SH-SY5Y (cell line): ENCODE measurements at regions not wholly inside any gene's neighbourhood (a gene's known extent, or its start where the extent isn't known, plus 50 kb on each side); places are given as distances from the start of the nearest gene placed in this dataset.

ENCODE experiments used
- GATA2 ChIP-seq: IDR thresholded peaks from 2 replicates; pipeline ENCODE4 v1.6.1; 2011; ENCODE audit warnings: mild to moderate bottlenecking, low read depth, low read length
- GATA3 ChIP-seq: IDR thresholded peaks from 2 replicates; pipeline ENCODE4 v1.6.1; 2011; ENCODE audit warnings: low read depth, mild to moderate bottlenecking, low read length, moderate library complexity

DNA sequence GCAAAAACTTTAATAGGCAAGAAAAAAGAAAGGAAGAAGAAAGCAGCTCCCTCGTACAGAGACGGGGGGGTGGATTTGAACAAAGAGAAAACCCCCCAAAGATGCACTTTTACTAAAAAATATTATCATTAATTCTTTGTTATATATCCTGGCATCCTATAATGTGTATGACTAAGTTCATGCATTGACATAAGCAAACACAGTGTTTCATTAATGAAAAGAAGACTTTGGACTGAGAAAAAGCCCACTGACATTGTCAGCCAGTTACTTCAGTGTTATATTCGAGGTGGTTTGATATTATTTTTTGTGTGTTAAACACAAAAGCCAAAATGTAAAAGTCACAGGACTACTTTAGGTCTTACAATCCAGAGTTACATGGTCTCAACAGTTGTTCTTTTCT is 110.1 kb upstream of the DPYD start:
- TF ChIP-seq GATA2 (no peak), GATA3 (no peak)
